OCI-LY3 (cell line): ENCODE measurements at regions not wholly inside any gene's neighbourhood (a gene's known extent, or its start where the extent isn't known, plus 50 kb on each side); places are given as distances from the start of the nearest gene placed in this dataset.

ENCODE experiments used
- H2AFZ ChIP-seq: fragments of 200-600, 300-600 bp; shearing (Covaris generic); 2 replicates; pipeline ENCODE4 v1.6.0; 2014; ENCODE audit warnings: antibody characterized with exemption, low read depth, low read length
- H3K27ac ChIP-seq: fragments of 200-600, 300-600 bp; sonication (generic); 2 replicates; pipeline ENCODE4 v1.5.1; 2014; ENCODE audit warnings: mild to moderate bottlenecking, low read length, moderate library complexity, mixed read lengths
- H3K27me3 ChIP-seq: fragments of 200-600, 300-600 bp; sonication (generic); 2 replicates; pipeline ENCODE4 v1.6.1; 2014; ENCODE audit warnings: low read depth, low read length, mixed read lengths
- H3K36me3 ChIP-seq: fragments of 200-600, 300-600 bp; sonication (generic); replicated peaks from 2 replicates; pipeline ENCODE3; 2014; ENCODE audit warnings: low read depth, low read length, mixed read lengths
- H3K4me1 ChIP-seq: fragments of 300-600, 200-600 bp; sonication (generic); 2 replicates; pipeline ENCODE4 v1.6.1; 2014; ENCODE audit warnings: low read length, mixed read lengths
- H3K4me2 ChIP-seq: fragments of 200-600, 300-600 bp; sonication (generic); 2 replicates; pipeline ENCODE4 v1.6.1; 2014; ENCODE audit warnings: low read length, mixed read lengths
- H3K4me3 ChIP-seq: fragments of 300-600, 200-600 bp; sonication (generic); 2 replicates; pipeline ENCODE4 v1.5.1; 2014; ENCODE audit warnings: antibody characterized with exemption, mild to moderate bottlenecking, low read length, moderate library complexity
- H3K79me2 ChIP-seq: fragments of 300-600, 200-600 bp; shearing (Covaris generic); 2 replicates; pipeline ENCODE4 v1.6.1; 2014; ENCODE audit warnings: mild to moderate bottlenecking, low read length, mixed read lengths
- H3K9ac ChIP-seq: fragments of 300-600, 200-600 bp; shearing (Covaris generic); 2 replicates; pipeline ENCODE4 v1.6.0; 2014; ENCODE audit warnings: mild to moderate bottlenecking, low read length, moderate library complexity
- H3K9me3 ChIP-seq: fragments of 200-600, 300-600 bp; shearing (Covaris generic); 2 replicates; pipeline ENCODE4 v1.6.1; 2014; ENCODE audit warnings: low read length, mixed read lengths; ENCODE audit not compliant: insufficient read depth
- H4K20me1 ChIP-seq: fragments of 200-600, 300-600 bp; sonication (generic); 2 replicates; pipeline ENCODE4 v1.6.1; 2016; ENCODE audit warnings: low read length, mixed read lengths; ENCODE audit not compliant: insufficient read depth
- EZH2phosphoT487 ChIP-seq: fragments of 200-600 bp; shearing (Covaris generic); IDR thresholded peaks from 2 replicates; pipeline ENCODE4 v1.6.1; 2018; ENCODE audit warnings: antibody characterized with exemption, mixed run types, low read depth
- TF ChIP-seq, protein P1 (sequence below): fragments of 200-600, 300-600 bp; sonication (generic); IDR thresholded peaks from 2 replicates; pipeline ENCODE4 v1.5.1; 2014; ENCODE audit warnings: antibody characterized with exemption, low read length, low read depth

- H3K4me2 ChIP-seq = no peak overlapping the region
- H3K27me3 ChIP-seq = peaks cover 11% of the 10 kb centered on the region; the same call in 1 of the 2 replicates
- no peaks in the 10 kb centered on the region for H3K79me2 ChIP-seq
- H3K36me3 ChIP-seq = no peaks in the 10 kb centered on the region
- no peaks in the 10 kb centered on the region for H3K4me1 ChIP-seq
- H2AFZ ChIP-seq = no peak overlapping the region
- H3K4me3 ChIP-seq = no peak overlapping the region
- H3K27ac ChIP-seq = no peak overlapping the region
- no peaks in the 10 kb centered on the region for H3K9me3 ChIP-seq
- H4K20me1 ChIP-seq = no peaks in the 10 kb centered on the region
- TF ChIP-seq, protein P1, sequence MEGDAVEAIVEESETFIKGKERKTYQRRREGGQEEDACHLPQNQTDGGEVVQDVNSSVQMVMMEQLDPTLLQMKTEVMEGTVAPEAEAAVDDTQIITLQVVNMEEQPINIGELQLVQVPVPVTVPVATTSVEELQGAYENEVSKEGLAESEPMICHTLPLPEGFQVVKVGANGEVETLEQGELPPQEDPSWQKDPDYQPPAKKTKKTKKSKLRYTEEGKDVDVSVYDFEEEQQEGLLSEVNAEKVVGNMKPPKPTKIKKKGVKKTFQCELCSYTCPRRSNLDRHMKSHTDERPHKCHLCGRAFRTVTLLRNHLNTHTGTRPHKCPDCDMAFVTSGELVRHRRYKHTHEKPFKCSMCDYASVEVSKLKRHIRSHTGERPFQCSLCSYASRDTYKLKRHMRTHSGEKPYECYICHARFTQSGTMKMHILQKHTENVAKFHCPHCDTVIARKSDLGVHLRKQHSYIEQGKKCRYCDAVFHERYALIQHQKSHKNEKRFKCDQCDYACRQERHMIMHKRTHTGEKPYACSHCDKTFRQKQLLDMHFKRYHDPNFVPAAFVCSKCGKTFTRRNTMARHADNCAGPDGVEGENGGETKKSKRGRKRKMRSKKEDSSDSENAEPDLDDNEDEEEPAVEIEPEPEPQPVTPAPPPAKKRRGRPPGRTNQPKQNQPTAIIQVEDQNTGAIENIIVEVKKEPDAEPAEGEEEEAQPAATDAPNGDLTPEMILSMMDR = no peak
- no peak for TF ChIP-seq EZH2phosphoT487
- H3K9ac ChIP-seq = no peak overlapping the region
Measured at GRCh38 chr9:109722007-109722406, 58.0 kb upstream of the PALM2AKAP2 start.

DNA sequence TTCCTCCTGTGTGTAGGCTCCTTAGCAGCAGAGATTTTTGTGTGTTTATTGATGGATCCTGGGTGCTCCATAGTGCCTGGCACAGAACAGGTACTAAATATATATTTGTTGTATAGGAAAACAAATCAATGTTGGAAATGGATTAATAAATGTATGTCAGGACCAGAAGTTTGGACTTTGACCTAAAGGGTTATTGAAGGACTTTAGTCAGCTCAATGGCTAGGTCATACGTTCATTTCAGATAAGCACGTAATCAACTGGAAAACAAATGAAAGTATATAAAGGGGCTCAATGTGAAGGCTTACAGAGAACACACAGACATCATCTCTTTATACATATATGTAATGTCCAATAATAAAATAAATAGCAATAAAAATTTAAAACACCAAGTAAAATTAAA, 56.2 kb upstream of the PALM2AKAP2 start:
- Histone ChIP-seq H3K4me2 (no peak overlapping the region), H3K79me2 (no peaks in the 10 kb centered on the region), H4K20me1 (no peaks in the 10 kb centered on the region), H3K27me3 (peaks cover 20% of the 10 kb centered on the region; the same call in 1 of the 2 replicates), H3K4me1 (no peaks in the 10 kb centered on the region), H3K9ac (no peak overlapping the region), H3K4me3 (no peak overlapping the region), H2AFZ (no peak overlapping the region), H3K9me3 (no peaks in the 10 kb centered on the region), H3K36me3 (no peaks in the 10 kb centered on the region), H3K27ac (no peak overlapping the region)
- TF ChIP-seq, protein P1 = no peak
- TF ChIP-seq EZH2phosphoT487 = no peak

DNA sequence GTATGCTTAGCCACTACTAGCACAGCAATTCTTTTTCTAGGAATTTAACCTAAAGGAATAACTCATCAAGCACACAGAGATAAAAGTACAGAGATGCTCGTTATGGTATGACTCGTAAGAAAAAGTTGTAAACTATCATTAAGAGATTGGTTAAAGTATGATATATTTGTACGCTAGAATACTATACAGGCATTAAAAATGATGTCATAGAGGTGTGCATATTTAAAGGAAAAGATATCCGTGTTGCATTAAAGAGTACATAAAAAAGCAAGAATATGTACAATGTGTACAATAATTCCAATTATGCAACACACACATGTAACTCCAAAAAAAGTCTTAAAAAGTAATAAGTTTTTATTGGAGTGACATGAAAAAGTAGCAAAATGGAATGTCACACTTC, 54.5 kb upstream of the PALM2AKAP2 start:
- Histone ChIP-seq H3K4me3 (no peak overlapping the region), H4K20me1 (no peaks in the 10 kb centered on the region), H3K9ac (no peak overlapping the region), H3K9me3 (no peaks in the 10 kb centered on the region), H3K36me3 (no peaks in the 10 kb centered on the region), H3K27ac (no peak overlapping the region), H3K27me3 (peaks cover 32% of the 10 kb centered on the region; the same call in 1 of the 2 replicates), H3K4me2 (no peak overlapping the region), H2AFZ (no peak overlapping the region), H3K4me1 (no peaks in the 10 kb centered on the region), H3K79me2 (no peaks in the 10 kb centered on the region)
- TF ChIP-seq, protein P1 = no peak
- no peak for TF ChIP-seq EZH2phosphoT487

DNA sequence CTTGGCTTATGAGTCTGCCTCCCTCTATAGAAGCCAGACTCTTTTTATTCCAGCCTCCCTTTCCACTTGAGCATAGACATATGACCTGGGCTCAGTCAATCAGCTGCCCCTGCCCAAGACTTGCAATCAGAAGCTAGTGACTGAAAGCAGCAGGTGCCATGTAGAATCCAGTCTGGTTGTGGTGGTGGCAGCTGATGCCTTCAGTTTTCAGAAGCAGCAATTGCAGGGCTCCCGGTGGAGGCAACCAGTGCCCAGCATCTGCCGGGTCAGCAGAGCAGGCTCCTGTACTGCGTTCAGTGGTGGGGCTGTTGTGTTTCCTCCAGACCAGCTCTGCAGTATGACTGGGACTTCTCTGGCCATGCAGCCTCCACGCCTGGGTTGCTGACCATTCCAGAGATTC, 53.9 kb upstream of the PALM2AKAP2 start:
- no peaks in the 10 kb centered on the region for H3K79me2 ChIP-seq
- H3K27ac ChIP-seq = no peak overlapping the region
- no peak overlapping the region for H3K4me2 ChIP-seq
- H3K4me3 ChIP-seq = no peak overlapping the region
- H3K27me3 ChIP-seq = peaks cover 36% of the 10 kb centered on the region; the same call in 1 of the 2 replicates
- H3K36me3 ChIP-seq = no peaks in the 10 kb centered on the region
- H3K9me3 ChIP-seq = no peaks in the 10 kb centered on the region
- no peak overlapping the region for H2AFZ ChIP-seq
- TF ChIP-seq EZH2phosphoT487 = no peak
- TF ChIP-seq, protein P1 = no peak
- no peak overlapping the region for H3K9ac ChIP-seq
- H3K4me1 ChIP-seq = no peaks in the 10 kb centered on the region
- H4K20me1 ChIP-seq = no peaks in the 10 kb centered on the region
